Lower lobe of right lung (tissue), 2 donors: ENCODE measurements at regions not wholly inside any gene's neighbourhood (a gene's known extent, or its start where the extent isn't known, plus 50 kb on each side); places are given as distances from the start of the nearest gene placed in this dataset.
"Not testable (repeated sequence)": the region's sequence is repeated elsewhere in the genome, so short reads cannot be mapped to it uniquely, and the experiment has no call there.

Experiments
- ATAC-seq, 2 donors: fragments of 200-7000 bp; cut with Tn5 transposase; one replicate each; pipeline ENCODE4 v1.9.1; 2020 to 2022; ENCODE audit warnings: mild to moderate bottlenecking in 2 of 2, moderate library complexity in 2 of 2
- DNase-seq: peaks from one replicate; pipeline ENCODE4 v3.0.0-alpha.2; 2020
- H3K27ac ChIP-seq: fragments of 200-600 bp; one replicate; pipeline ENCODE4 v1.8.0; 2022
- H3K27me3 ChIP-seq: fragments of 200-600 bp; one replicate; pipeline ENCODE4 v1.8.0; 2022; ENCODE audit warnings: low read depth
- H3K36me3 ChIP-seq: fragments of 200-600 bp; one replicate; pipeline ENCODE4 v1.8.0; 2022; ENCODE audit warnings: mild to moderate bottlenecking
- H3K4me1 ChIP-seq: fragments of 200-600 bp; one replicate; pipeline ENCODE4 v1.8.0; 2022
- H3K4me3 ChIP-seq: fragments of 200-600 bp; one replicate; pipeline ENCODE4 v1.8.0; 2022; ENCODE audit warnings: mild to moderate bottlenecking
- H3K9me3 ChIP-seq: fragments of 200-600 bp; one replicate; pipeline ENCODE4 v1.8.0; 2022
- CTCF ChIP-seq: fragments of 200-600 bp; IDR thresholded peaks from one replicate; pipeline ENCODE4 v1.8.0; 2022; ENCODE audit warnings: antibody characterized with exemption, mild to moderate bottlenecking
- intact Hi-C: fragments of 100-400 bp; cut with DNase I; formaldehyde crosslinking; loops from one replicate; pipeline ENCODE4 v1.11.0; 2022
- donor health status: DM: no; HTN: yes; CAD: no; lungs with severe emphysema.

DNA sequence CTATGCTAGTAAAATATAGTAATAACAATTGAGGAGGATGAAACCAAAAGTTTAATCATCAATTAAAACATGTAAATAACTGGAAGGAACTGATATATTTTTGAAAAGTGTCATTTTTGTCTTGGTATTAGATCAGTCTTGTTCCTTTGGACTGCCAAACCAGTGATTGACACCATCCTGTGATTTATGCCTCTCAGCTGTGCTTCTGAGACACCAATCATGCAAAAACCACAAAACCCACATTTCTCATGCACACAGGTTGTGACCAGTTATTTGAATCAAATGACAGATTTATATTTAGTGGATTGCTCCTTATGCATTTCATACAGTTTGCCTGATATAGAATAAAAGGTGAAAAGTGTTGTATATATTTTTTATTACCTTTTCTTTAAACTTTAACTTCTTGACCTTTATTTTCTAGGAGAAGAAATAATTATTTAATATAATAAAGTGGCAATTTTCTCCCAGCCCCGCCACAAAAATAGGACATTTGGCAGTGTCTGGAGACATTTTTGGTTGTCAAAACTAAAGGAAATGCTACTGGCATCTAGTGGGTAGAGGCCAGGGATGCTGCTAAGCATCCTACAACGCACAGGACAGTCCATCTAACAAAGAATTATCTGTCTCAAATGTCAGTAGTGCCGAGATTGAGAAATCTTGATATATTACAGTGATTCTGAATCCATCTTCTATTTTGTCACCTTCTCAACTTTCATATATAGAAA is 383.6 kb downstream of the BCKDHB start:
- Histone ChIP-seq H3K36me3 (no peaks in the 10 kb centered on the region), H3K27me3 (no peaks in the 10 kb centered on the region), H3K9me3 (no peaks in the 10 kb centered on the region), H3K4me3 (no peak overlapping the region), H3K4me1 (no peaks in the 10 kb centered on the region), H3K27ac (no peak overlapping the region)
- intact Hi-C loops, result no loop called here
- ATAC-seq (no peak), DNase-seq (no peak)
- TF ChIP-seq CTCF, result no peak

DNA sequence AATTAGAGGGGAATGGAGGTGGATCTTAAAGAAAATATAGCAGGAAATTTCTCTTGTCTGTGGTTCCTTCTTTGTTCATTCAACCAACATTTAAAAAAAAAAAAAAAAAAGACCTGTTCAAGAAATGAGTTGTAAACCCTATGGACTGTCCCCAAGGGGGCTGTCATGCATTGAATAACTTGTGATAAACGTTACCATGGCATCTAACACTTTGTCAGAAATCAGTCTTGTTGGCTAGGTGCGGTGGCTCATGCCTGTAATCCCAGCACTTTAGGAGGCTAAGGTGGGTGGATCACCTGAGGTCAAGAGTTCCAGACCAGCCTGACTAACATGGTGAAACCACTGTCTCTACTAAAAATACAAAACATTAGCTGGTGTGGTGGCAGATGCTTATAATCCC is 381.7 kb downstream of the BCKDHB start:
- Histone ChIP-seq H3K36me3 (no peaks in the 10 kb centered on the region), H3K27me3 (no peaks in the 10 kb centered on the region), H3K9me3 (no peaks in the 10 kb centered on the region), H3K27ac (no peak overlapping the region), H3K4me1 (no peaks in the 10 kb centered on the region), H3K4me3 (no peak overlapping the region)
- DNase-seq (no peak), ATAC-seq (no peak)
- intact Hi-C loops, result no loop called here
- TF ChIP-seq CTCF, result no peak

GRCh38 chr6:80485494-80485893 is 379.0 kb downstream of the BCKDHB start:
- H3K9me3 ChIP-seq, H3K4me1 ChIP-seq, intact Hi-C loops, H3K27me3 ChIP-seq, ATAC-seq, H3K27ac ChIP-seq, H3K36me3 ChIP-seq, DNase-seq, H3K4me3 ChIP-seq: not testable (repeated sequence)

- ATAC-seq (no peak), DNase-seq (no peak)
- no peaks in the 10 kb centered on the region for H3K4me1 ChIP-seq
- H3K27me3 ChIP-seq, result no peaks in the 10 kb centered on the region
- H3K9me3 ChIP-seq, result no peaks in the 10 kb centered on the region
- no peak overlapping the region for H3K27ac ChIP-seq
- H3K36me3 ChIP-seq, result no peaks in the 10 kb centered on the region
- no peak for TF ChIP-seq CTCF
- intact Hi-C loops, result no loop called here
- H3K4me3 ChIP-seq, result no peak overlapping the region
These were observed 375.6 kb downstream of the BCKDHB start for GRCh38 chr6:80482056-80482455.

GRCh38 chr6:80480421-80481157 is 374.1 kb downstream of the BCKDHB start:
- Histone ChIP-seq H3K9me3 (no peaks in the 10 kb centered on the region), H3K36me3 (no peaks in the 10 kb centered on the region), H3K4me3 (no peak overlapping the region), H3K27ac (no peak overlapping the region), H3K4me1 (no peaks in the 10 kb centered on the region), H3K27me3 (no peaks in the 10 kb centered on the region)
- no peak for TF ChIP-seq CTCF
- intact Hi-C loops, result no loop called here
- DNase-seq (no peak), ATAC-seq (no peak)

GRCh38 chr6:80478030-80478429 is 371.6 kb downstream of the BCKDHB start:
- DNase-seq (no peak), ATAC-seq (no peak)
- intact Hi-C loops, result no loop called here
- H3K27me3 ChIP-seq, result no peaks in the 10 kb centered on the region
- H3K4me3 ChIP-seq, result no peak overlapping the region
- no peak for TF ChIP-seq CTCF
- no peaks in the 10 kb centered on the region for H3K9me3 ChIP-seq
- H3K4me1 ChIP-seq, result no peaks in the 10 kb centered on the region
- no peaks in the 10 kb centered on the region for H3K36me3 ChIP-seq
- H3K27ac ChIP-seq, result no peak overlapping the region
